ENCODE measurements at regions not wholly inside any gene's neighbourhood (a gene's known extent, or its start where the extent isn't known, plus 50 kb on each side); places are given as distances from the start of the nearest gene placed in this dataset.
"Not testable (repeated sequence)": the region's sequence is repeated elsewhere in the genome, so short reads cannot be mapped to it uniquely, and the experiment has no call there.

DNA sequence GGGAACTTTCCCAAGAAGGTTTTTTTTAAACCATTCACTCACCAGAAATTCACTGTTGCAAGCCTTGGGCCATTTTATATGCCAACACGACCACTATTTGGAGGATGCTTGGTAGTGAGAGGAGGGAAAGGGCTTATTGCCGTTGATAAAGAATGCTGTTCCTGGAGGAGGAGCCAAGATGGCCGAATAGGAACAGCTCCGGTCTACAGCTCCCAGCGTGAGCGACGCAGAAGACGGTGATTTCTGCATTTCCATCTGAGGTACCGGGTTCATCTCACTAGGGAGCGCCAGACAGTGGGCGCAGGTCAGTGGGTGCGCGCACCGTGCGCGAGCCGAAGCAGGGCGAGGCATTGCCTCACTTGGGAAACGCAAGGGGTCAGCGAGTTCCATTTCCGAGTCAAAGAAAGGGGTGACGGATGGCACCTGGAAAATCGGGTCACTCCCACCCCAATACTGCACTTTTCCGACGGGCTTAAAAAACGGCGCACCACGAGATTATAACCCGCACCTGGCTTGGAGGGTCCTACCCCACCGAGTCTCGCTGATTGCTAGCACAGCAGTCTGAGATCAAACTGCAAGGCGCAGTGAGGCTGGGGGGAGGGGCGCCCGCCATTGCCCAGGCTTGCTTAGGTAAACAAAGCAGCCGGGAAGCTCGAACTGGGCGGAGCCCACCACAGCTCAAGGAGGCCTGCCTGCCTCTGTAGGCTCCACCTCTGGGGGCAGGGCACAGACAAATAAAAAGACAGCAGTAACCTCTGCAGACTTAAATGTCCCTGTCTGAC, 408.1 kb upstream of the NFE2L3 start:
- H3K9ac ChIP-seq (ENCODE audit: low read length in 3 of 3); DNase-seq; H3K27me3 ChIP-seq (ENCODE audit: control insufficient read depth, insufficient read depth, low read length); H3K4me1 ChIP-seq (ENCODE audit: control insufficient read depth in 2 of 3, insufficient read depth in 2 of 3, low read depth in 1 of 3, low read length in 3 of 3); H3K9me3 ChIP-seq (ENCODE audit: control insufficient read depth in 2 of 3, insufficient read depth in 1 of 3, low read length in 3 of 3); H3K36me3 ChIP-seq (ENCODE audit: control insufficient read depth in 2 of 3, insufficient read depth in 3 of 3, low read length in 3 of 3); H3K4me3 ChIP-seq (ENCODE audit: low read length in 3 of 3); FAIRE-seq; H3K27ac ChIP-seq (ENCODE audit: low read depth in 2 of 2, low read length in 2 of 2); intact Hi-C loops (cut with DNase I): not testable (repeated sequence)

DNA sequence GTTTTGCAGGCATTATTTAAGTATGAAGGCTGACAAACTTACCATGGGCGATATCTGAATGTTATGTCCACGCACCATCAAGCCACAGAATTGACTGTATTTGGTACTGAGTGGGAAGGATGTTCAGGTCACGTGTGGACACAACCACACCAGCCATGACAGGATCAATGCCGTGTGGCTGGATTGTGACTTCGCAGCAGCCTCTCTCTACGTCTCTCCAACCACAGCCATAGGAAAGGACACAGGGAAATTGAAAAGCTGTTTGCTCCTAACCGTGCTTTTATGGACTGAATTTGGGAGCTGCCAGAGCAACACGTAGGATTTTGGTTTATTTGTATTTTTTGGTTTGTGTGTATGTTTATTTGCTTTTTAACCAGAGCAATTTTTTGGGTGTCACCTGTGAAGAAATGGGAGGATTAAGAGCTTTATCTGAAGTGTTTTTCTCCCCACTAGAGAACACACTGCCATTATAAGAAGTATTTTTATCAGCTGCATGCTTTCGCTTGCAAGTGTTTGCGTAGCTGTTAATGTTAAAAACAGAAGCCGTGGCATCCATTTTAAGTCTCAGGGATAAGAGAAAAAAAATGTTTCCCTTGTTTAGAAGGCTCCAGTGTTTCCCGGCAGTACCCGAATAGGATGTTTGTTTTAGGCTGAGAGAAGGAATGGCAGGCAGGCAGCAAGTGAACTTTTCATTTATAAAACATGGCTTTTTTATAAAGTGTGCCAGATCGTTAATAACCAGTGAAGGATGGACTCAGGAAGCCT, 401.1 kb upstream of the NFE2L3 start:
- TF ChIP-seq, protein P1, sequence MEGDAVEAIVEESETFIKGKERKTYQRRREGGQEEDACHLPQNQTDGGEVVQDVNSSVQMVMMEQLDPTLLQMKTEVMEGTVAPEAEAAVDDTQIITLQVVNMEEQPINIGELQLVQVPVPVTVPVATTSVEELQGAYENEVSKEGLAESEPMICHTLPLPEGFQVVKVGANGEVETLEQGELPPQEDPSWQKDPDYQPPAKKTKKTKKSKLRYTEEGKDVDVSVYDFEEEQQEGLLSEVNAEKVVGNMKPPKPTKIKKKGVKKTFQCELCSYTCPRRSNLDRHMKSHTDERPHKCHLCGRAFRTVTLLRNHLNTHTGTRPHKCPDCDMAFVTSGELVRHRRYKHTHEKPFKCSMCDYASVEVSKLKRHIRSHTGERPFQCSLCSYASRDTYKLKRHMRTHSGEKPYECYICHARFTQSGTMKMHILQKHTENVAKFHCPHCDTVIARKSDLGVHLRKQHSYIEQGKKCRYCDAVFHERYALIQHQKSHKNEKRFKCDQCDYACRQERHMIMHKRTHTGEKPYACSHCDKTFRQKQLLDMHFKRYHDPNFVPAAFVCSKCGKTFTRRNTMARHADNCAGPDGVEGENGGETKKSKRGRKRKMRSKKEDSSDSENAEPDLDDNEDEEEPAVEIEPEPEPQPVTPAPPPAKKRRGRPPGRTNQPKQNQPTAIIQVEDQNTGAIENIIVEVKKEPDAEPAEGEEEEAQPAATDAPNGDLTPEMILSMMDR (IDR thresholded peaks at IDR 0.05; ENCODE audit: borderline replicate concordance, extremely low read depth, insufficient read depth) = no peak
- H3K27ac ChIP-seq (ENCODE audit: low read depth in 2 of 2, low read length in 2 of 2) = peak overlapping the region; percentile 3 to 23
- intact Hi-C loops (cut with DNase I) = no loop called here
- no peak overlapping the region for H3K9ac ChIP-seq (ENCODE audit: low read length in 3 of 3)
- FAIRE-seq (no peak), DNase-seq (peak in 1 of 5 donors; percentile 49)
- no peaks in the 10 kb centered on the region for H3K27me3 ChIP-seq (ENCODE audit: control insufficient read depth, insufficient read depth, low read length)
- peak overlapping the region in 1 of 3 donors; percentile 6 for H3K4me3 ChIP-seq (ENCODE audit: low read length in 3 of 3)
- H3K4me1 ChIP-seq (ENCODE audit: control insufficient read depth in 2 of 3, insufficient read depth in 2 of 3, low read depth in 1 of 3, low read length in 3 of 3) = no peaks in the 10 kb centered on the region
- H3K36me3 ChIP-seq (ENCODE audit: control insufficient read depth in 2 of 3, insufficient read depth in 3 of 3, low read length in 3 of 3) = no peaks in the 10 kb centered on the region
- H3K9me3 ChIP-seq (ENCODE audit: control insufficient read depth in 2 of 3, insufficient read depth in 1 of 3, low read length in 3 of 3) = no peaks in the 10 kb centered on the region

DNA sequence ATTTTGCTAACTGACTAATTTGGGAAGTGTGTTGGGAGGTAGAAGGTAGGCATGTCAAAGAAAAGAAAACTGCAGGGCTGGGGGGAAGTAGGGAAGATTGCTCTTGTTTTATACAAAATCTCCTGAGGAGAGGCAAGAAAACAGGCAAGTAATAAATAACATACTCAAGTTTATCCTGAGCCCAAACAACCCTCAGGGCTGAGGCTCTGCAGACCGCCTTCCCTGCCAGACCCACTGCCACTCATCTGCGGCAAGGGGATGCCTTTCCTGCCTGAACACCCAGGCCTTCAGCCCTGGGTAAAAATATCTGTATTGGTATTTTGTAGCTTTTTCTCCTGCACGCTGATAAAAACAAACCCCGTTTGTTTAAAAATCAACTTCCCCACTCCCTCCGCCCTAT, 399.8 kb upstream of the NFE2L3 start:
- H3K36me3 ChIP-seq (ENCODE audit: control insufficient read depth in 2 of 3, insufficient read depth in 3 of 3, low read length in 3 of 3) = no peaks in the 10 kb centered on the region
- no peak overlapping the region for H3K27ac ChIP-seq (ENCODE audit: low read depth in 2 of 2, low read length in 2 of 2)
- no peaks in the 10 kb centered on the region for H3K9me3 ChIP-seq (ENCODE audit: control insufficient read depth in 2 of 3, insufficient read depth in 1 of 3, low read length in 3 of 3)
- FAIRE-seq (no peak), DNase-seq (no peak)
- H3K4me3 ChIP-seq (ENCODE audit: low read length in 3 of 3) = no peak overlapping the region
- intact Hi-C loops (cut with DNase I) = no loop called here
- no peaks in the 10 kb centered on the region for H3K27me3 ChIP-seq (ENCODE audit: control insufficient read depth, insufficient read depth, low read length)
- H3K4me1 ChIP-seq (ENCODE audit: control insufficient read depth in 2 of 3, insufficient read depth in 2 of 3, low read depth in 1 of 3, low read length in 3 of 3) = no peaks in the 10 kb centered on the region
- TF ChIP-seq, protein P1 (IDR thresholded peaks at IDR 0.05; ENCODE audit: borderline replicate concordance, extremely low read depth, insufficient read depth) = no peak
- no peak overlapping the region for H3K9ac ChIP-seq (ENCODE audit: low read length in 3 of 3)

All from kidney (tissue), 13 donors.